GM18868 (cell line): ENCODE measurements at regions not wholly inside any gene's neighbourhood (a gene's known extent, or its start where the extent isn't known, plus 50 kb on each side); places are given as distances from the start of the nearest gene placed in this dataset.

ENCODE experiments used
- ATAC-seq: cut with Tn5 transposase; IDR thresholded peaks from one replicate; pipeline ENCODE4 v1.9.1; 2021; ENCODE audit warnings: mild to moderate bottlenecking, moderate library complexity; ENCODE audit not compliant: unreplicated experiment

DNA sequence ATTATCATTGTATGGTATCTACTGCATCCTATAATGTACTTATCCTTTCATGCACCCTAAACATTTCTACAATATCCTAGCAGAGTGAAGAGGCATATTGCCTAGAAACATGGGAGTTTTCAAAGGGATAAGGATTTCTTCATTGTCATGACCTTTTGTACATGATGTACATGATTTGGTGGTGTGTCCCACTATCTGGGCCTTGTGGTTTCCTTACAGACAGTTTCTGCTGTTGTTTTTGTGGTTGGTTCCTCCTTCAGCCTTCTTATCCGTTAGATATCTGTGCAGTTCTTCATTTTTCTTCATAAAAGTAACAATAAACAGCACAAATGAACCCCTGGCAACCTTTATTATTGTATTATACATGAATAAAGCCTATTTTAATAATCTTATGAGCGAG lies 70.4 kb upstream of the BACH1 start:
- no peak for ATAC-seq

DNA sequence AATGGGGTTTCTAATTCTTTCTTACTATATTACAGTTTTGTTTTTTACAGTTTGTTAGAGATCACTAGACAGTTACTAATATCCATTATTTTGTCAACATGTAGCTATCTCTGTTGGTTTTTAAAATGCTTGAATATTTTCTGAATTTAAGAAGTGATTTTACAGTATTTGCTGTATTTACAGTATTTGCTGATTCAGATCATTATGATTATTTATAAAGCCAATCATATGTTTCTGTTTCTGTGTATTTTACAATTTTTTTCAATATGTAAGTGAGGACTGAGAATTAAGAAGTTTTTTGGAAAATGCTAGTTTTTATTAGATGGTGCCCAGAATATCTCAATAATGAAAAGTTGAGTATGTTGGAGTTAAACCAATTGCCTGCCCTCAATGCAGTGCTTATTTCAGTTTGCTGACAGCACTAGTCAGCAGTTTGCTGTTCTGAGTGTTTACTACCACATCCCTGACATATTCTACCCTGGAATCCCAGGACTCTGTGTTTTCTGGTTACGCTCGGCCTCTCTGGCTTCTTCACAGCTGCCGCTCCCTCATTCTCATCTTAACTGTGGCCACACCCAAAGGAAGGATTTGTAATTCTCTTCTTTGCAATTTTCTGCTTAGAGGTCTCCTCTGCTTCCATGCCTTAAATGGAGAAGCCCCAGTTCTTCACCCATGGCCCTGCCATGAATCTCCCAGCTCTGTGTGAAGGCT lies 68.0 kb upstream of the BACH1 start:
- ATAC-seq, result no peak

DNA sequence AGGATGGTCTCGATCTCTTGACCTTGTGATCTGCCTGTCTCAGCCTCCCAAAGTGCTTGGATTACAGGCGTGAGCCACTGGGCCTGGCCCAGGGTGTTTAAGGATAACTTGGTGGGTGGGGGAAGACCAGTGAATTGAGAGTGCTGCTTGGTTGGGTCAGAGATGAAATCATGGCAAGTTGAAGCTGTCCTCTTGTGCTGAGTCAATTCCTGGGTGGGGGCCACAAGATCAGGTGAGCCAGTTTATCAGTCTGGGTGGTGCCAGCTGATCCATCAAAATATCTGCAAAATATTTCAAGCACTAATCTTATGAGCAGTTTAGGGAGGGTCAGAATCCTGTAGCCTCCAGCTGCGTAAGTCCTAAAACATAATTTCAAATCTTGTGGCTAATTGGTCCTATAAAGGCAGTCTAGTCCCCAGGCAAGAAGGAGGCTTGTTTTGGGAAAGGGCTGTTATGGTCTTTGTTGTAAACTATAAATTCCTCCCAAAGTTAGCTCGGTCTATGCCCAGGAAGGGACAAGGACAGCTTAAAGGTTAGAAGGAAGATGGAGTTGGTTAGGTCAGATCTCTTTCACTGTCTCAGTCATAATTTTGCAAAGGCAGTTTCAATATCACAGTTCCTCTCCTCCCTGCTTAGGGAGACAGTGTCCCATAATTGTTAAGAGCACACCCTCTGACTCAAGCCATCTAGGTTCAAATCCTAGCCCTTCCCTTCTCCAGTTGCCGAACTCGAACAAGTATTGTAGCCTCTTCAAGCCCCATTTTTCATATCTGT lies 66.8 kb upstream of the BACH1 start:
- ATAC-seq, result no peak

DNA sequence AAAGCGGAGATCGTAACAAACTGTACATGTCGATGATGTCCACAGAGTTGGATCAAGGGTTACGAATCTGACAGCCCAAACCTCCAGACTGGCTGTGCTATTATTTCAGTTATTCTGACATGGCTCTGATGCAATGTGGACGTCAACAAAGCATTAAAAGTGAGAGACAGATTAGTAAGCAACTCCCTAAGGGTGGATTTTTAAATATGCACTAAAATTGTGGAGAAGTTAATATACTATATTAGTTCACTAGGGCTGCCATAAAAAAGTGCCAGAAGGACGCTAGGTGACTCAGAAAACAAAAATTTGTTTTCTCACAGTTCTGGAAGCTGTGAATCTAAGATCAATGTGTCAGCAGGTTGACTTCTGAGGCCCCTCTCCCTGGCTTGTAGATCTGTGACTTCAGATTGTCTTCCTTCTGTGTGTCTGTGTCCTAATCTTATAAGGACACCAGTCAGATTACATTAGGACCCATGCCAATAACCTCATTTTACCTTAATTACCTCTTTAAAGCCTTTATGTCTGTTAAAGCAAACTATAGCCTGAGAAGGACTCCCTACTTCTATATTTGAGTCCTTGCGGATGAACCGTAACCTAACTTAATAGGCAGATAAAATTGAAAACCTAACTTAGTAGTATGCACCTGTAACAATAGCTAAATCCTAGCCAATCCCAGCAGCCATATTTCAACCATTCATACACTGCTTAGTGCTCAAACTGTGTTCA lies 66.0 kb upstream of the BACH1 start:
- no peak for ATAC-seq

DNA sequence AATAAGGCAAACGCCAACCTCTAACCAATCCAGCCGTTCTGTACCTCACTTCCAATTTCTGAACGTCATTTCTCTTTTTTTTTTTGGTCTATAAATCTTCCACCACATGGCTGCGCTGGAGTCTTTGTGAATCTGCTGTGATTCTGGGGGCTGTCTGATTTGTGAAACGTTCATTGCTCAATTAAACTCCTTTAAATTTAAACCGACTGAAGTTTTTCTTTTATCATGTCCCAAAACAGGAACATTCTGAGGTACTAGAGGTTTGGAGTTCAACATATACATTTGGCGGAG lies 65.5 kb upstream of the BACH1 start:
- ATAC-seq, result peak; percentile 10

DNA sequence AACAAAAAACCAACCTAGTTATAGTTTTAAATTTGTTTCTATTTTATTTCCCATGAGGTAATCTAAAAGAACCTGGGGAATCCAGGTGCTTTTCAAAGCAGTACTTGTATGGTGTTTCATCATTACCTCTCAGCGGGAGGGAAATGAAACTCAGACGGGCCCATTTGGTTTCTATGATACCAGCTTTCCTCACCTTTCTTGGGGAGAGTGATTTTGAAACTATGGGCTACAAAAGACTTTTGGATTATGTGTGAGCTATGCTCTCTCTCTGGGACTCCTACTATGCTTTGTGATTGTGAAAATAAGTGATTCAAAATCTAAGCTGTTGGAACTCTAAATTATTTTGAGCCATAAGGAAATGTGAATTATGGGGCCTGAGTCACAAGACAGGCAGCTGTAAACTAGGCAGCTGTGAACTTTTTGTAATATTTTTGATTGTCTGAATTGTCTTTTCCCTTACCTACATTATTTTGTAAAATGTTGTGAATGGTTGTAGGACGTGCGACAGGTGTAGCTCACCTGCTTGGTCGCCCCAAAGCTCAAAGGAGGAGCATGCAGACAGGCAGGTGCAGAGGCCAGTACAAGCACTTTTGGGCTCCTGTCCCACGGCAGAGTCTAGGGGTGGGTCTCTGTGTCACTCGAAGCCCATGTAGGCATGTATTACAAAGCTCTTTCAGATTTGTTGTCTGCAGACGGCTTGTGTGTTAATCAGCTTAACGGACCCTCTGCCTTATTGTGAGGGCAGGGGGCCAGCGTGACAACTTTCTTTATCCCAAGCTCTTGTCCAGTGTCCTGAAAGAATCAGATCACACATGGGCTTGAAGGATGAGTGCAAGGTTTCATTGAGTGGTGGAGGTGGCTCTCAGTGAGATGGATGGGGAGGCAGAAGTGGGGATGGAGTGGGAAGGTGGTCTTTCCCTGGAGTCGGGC lies 64.8 kb upstream of the BACH1 start:
- peak; percentile 60 for ATAC-seq

DNA sequence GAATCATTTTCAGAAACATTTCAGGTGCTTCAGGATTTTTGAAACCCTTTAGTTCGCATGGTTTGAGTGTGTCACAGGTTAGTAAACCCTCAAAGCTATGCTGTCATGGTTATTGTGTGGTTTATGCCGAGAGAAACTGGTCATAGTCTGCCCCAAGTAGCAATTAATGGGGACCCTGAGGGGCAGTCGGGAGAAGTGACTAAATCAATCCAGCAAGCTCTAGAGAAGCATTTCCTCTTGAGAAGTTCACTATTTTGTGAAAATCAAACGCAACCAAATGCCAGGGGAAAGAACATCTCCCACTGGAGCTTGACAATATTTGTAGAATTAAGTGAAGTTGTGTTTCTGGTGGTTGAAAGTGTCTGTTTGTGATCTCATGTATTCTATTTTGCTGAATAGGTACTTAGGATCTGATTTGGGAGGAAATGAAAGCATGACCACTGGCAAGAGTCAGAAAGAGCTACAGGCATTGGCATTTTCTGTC lies 63.0 kb upstream of the BACH1 start:
- peak; percentile 61 for ATAC-seq

DNA sequence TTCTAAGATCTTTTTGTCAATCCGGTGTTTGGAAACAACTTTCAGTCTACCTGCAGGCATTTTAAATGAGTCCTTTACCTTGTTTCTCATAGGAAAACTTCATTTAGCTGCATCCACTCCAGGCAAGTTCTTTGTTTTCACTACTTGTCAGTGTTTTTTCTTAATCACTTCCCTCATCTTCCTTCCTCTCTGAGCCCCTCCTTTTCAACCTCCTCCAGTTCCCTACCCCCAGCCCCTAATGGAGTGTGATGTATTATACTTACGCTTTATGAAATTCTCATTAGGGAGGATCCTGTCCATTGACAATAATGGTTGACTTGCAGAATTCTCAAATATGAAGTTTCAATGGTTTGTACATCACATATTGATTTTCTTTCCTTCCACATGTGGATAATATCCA lies 62.5 kb upstream of the BACH1 start:
- ATAC-seq, result no peak

DNA sequence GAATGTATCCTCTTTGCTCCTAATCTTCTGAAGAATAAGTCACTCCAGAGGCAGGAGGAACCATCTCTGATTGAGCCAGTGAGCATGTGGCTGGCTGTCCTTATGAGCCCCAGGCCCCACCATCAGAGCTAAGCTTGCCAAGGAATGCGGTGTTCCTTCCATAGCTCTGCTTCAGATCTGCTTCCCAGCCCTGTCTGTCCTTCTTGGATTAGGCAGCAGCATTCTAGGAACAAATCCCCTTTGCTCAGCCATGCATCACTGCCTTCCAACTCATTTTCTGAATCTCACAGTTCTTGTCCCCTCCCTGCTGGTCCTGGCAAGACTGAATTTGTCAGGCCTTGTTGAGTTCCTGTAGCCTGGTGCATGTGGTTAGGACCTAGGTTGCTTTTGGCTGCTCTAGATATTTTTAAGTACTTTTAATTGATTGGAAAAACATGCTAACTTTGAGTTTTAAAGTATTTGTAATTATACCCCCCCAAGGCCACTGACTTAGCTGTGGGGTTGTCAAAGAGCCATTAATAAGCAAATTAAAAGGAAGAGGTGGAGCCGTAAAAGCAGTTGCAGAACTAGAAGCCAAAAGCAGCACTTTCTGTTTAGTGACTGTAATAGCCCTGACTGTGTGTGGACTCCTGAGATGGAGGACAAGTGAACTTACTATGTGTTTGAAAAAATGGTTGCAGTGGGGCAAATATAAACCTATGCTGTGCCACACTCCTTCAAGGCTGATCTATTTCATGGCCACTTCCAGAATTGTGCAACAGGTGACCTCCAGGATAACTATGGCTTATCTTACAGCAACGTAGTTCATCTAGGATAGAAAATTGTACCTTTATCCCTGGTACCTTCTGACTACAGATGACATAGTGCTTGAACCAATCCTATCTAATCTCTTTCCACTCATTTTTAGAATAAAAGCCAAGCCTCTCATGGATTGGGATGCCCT lies 61.3 kb upstream of the BACH1 start:
- ATAC-seq, result no peak

DNA sequence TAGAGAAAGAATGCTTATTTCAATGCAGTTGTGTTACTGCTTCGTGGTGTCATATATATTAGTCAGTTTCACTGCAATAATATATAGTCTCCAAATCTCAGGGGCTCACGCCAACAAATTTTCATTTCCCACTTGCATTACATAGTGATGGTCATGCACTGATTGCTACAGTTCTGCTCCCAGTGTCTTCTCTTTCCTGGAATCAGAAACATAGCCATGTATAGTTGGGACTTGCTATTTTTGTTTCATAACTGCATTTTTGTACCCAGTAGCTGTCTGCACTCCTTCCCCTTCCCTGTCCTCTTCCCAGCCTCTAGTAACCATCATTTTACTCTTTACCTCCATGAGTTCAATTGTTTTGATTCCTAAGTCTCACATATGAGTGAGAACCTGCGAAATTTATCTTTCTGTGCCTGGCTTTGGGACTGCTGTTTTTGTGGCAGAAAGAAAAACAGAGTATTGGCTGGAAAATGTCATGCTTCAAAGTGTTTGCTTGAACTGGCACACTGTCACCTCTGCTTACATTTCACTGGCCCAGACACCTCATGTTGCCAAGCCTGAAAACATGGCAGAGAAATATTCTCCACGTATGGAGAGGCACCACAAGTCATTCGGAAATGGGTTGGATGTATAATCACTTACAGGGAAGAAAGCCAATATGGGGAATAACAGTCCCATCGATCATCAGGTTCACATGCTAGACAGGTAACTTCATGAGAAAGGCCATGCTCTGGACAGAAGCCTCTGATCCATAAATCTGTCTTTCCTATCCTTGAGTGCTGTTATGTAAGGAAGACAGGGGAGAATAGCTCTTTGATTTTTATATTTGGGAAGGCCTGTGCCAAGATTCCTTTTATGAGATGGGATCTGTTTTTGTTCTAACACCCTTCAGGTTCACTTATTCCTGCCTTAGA lies 60.4 kb upstream of the BACH1 start:
- ATAC-seq, result no peak

DNA sequence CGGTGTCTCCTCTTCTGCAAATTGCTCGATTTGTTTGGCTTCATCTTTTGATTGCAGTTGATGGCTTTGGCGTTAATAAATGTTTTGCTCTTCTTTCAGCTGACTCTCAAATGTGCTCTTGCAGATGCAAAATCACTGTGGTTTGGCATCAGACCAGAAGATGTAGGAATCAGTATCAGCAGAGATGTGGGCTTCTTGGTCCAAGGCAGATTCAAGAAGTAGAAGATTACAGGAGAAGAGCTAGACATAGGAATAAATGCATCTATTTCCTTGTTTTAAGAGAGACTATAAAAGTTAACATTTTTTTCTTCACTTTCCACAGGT lies 59.8 kb upstream of the BACH1 start:
- ATAC-seq, result no peak

DNA sequence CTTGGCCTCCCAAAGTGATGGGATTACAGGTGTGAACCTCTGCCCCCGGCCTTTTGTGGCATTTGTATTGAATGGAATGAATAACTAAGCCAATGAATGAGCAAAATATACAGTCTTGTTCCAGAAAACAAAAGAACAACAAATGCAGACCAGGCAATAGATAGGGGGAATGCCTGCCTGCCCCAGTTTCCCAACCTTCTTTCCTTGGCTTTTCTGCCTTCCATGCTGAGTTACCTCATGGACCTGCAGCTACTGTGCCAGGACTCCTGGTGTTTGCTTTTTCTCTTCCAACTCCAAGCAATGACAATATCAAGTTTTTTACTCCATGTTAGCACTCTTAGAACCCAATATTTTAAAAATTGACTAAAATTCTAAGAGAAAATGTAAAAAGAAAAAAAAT lies 58.6 kb upstream of the BACH1 start:
- ATAC-seq, result no peak

DNA sequence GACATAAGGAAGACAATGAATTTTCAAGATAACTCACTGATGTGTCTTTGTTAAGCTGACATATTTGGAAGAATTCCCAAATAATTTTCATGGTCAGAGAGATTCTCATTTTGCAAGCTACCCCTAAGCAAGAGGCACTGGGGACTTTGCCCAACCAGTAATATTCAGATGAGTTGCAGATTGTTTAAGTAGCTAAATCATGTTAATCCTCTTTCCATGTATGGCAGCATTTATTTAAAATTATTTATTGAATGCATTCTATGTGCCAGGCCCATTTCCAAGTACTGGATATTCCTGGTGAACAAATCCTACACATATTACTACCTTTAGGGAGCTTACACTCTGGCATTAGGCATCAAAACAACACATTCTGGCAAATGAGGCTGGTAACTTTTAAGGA lies 56.5 kb upstream of the BACH1 start:
- ATAC-seq, result no peak

DNA sequence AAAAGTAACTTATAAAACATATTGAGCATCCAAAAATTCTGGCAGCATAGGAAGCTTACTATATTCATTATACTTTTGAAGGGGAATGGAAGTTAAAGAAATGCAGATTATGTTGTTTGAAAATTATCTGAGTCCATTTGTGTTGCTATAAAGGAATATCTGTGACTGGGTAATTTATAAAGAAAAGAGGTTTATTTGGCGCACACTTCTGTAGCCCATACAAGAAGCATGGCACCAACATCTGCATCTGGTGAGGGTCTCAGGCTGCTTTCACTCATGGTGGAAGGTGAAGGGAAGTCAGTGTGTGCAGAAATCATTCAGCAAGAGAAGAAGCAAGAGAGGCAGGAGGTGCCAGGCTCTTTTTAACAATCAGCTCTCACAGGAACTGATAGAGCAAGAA lies 55.5 kb upstream of the BACH1 start:
- ATAC-seq, result no peak

DNA sequence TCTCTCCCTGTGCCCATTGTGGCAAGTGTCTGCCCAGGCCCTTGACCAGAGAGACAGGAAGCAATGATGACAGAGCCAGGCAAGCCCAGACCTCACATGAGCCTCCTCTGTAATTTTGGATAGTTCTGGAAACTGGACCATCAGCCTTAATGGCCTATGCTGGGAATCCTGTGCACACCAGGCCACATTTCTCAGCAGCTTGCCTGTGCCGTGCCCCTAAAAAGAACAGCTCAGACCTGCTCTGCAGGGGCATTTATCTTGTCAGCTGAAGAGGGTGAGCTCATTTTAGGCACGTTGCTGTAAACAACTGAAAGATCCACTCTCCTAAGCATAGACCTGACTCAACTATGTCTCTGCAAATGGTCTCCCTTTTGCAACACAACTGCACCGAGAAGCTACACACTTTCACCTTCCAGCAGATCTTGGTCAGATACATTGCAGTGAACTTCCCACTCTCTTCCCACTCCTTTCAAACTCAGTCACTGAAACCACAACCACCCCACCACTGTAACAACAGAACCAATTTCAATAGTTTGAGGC lies 53.5 kb upstream of the BACH1 start:
- peak; percentile 79 for ATAC-seq

DNA sequence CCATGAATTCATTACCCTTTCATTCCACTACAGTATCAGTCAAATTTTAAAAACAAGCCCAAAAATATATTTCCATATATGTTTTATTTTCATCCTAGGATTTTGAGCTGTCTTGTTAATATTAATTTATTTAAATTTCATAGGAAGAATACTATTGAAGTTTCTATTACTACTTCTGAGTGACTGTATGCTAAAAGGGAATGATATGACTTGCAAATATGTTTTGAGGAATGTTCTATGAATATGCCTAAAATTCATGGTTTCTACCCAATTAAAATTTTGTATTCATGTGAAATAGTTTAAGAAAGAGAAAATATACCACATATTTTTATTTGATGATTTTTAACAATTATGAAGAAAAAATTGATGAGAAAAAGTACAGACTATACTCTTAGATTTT lies 52.9 kb upstream of the BACH1 start:
- ATAC-seq, result no peak

DNA sequence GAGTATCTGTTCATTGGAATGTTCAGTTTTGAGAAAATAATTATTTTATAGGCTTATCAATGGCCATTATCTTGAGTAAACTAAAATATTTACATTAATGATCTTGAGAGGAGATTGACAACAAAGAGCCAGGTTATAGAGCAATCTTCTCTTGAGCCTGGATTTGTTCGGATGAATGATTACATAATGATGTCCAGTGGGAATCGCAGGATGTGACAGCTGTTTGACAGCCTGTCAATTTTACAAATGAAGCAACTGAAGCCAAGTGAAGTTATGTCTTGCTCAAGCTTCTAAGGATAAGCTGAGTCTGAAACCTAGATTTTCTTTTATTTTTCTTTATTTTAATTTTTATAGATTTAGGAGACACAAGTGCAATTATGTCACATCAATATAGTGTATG lies 52.1 kb upstream of the BACH1 start:
- ATAC-seq, result no peak

DNA sequence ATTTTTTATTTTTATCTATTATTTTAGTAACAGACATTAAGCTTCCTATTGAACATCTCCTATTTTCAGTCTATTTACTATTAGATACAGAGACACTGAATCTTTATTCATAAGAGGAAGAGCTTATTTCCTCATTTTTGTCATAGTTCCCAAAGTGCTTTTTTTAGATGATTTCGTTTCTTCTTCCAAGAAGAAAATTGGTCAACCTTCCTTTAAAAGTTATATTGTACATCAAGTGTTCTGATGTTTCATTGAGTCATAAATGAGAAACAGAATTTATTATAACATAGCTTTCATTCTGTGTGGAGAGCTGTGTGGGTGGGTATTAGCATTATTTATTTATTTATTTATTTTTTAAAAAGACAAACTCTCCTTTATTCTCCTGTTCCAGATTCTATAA lies 50.6 kb upstream of the BACH1 start:
- ATAC-seq, result no peak
